ENCODE measurements at regions not wholly inside any gene's neighbourhood (a gene's known extent, or its start where the extent isn't known, plus 50 kb on each side); places are given as distances from the start of the nearest gene placed in this dataset.

DNA sequence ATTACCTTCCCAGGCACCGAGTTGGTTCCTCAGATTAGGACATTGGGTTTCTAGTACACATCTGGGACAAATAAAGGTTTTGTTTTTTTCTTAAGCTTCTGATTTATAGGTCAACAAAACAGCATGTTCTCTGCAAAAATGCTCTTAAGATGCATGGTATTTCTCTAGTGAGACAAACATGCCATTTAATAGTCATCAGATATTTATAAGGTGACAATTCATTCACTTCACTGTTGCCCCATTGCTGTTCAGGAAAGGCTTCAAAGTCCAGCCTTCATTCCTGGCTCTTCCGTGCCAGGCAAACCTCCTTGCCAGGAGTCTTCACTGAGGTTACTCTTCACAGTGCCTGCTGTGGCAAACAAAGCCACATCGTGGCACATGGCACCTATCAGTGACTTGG, 156.3 kb upstream of the FNDC3A start:
- TF ChIP-seq, protein P1, sequence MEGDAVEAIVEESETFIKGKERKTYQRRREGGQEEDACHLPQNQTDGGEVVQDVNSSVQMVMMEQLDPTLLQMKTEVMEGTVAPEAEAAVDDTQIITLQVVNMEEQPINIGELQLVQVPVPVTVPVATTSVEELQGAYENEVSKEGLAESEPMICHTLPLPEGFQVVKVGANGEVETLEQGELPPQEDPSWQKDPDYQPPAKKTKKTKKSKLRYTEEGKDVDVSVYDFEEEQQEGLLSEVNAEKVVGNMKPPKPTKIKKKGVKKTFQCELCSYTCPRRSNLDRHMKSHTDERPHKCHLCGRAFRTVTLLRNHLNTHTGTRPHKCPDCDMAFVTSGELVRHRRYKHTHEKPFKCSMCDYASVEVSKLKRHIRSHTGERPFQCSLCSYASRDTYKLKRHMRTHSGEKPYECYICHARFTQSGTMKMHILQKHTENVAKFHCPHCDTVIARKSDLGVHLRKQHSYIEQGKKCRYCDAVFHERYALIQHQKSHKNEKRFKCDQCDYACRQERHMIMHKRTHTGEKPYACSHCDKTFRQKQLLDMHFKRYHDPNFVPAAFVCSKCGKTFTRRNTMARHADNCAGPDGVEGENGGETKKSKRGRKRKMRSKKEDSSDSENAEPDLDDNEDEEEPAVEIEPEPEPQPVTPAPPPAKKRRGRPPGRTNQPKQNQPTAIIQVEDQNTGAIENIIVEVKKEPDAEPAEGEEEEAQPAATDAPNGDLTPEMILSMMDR (IDR thresholded peaks at IDR 0.05): no peak
- TF ChIP-seq POLR2A (IDR thresholded peaks at IDR 0.05): no peak

All from Peyer's patch (tissue), 4 donors.